ENCODE measurements at regions not wholly inside any gene's neighbourhood (a gene's known extent, or its start where the extent isn't known, plus 50 kb on each side); places are given as distances from the start of the nearest gene placed in this dataset.

DNA sequence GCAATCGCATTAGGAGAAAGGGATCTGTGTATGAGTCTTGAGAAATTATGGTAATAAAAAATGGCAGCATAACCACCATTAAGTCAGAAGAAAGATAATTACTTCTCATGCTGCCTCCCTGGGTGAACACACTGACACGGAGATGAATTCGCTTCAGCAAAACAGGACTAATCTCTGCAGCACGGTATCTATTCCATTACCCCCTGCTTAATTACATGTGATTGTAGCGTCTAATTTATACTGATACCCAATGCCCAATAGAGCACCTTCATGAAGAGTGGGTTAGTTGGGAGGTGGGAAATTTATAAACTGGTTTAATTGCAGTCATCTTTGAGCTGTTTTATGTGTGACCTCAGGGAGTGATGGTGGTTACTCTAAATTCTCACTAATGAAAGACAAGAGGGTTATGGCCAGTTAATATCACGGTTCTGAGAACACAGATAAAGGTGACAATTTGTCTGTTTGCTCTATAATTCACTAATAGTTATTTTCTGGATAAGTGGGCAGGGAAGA, 476.2 kb upstream of the SULF2 start:
- DNase-seq, result no peak

DNA sequence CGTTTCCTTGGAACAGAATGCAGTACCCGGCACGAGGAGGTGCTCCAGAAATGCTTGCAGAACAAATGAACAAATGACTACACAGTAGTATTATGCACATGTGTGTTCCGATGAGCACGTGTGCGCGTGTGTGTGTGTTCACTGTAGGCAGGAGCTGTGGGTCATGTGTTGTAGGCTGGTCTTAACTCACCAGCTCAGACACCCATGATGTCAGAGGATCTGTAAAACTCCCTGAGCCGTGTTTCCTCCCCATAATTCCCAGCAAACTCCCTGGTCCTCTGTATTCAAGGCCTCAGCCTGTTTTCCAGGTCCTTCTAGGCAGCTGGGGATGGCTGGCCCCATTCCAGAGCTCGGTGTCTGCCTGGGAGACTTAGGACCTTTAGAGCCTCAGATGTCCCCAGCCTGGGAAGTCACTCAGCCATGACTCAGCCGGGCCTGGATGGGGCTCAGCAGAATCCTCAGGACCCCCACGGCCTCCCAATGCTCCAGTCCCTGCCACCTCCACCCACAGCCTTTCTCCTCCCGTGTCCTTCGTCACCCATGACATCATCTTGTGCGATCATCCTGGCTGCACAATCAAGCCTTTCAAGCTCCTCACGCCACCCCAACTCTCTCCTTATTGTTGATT, 475.0 kb upstream of the SULF2 start:
- no peak for DNase-seq

DNA sequence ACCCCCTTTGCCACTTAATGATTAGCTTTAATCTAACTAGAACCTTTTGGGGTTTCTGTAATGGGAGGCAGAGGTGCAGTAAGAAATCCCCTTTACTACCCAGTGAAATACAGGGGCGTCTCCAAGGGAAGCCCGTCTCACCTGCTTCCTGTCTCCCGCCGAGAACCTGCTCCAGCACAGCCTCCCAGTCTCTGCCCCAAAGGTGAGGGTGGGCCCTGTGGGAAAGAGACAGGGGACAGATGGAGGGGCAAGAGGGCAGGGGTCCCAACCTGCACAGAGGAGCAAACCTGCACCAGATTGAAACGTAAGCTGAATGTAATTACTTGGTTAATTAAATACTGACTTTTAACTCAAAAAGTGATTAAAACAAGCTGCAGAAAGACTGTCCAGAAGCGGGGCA, 474.2 kb upstream of the SULF2 start:
- no peak for DNase-seq

DNA sequence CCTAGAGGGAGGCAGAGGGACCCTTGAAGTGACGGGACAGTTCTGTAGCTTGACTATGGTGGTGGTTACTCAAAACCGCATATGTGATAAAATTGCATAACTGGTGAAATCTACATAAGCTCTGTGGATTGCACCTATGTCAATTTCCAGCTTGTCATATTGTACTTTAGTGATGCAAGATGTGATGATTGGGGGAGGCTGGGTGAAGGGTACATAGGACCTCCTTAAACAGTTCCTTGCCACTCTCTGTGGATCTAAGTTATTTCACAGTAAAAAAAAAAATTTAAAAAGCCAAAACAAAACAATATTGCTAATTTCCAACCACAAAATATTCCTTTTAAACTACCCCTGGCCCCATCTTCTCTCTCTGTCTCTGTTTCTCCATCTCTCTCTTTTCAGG, 472.6 kb upstream of the SULF2 start:
- DNase-seq, result no peak

DNA sequence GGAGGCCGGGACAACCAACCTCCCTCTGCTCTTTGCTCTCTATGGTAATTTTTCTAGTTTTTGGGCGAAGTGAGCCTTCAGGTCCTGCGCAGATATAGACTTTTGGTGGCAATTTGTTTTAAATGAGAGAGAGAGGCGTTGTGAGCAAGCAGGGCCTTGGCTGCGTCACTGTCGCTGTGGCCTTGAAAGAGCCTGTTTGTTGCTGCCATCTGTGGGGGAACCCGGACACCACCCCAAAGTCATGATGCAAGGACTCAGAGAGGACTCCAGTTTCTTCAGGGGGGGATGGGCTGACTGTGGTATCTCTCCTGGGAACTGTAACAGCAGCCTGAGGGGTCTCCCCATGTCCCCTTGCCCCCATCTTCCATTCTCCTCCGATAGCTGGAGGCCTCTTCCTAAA, 462.7 kb upstream of the SULF2 start:
- DNase-seq, result no peak

DNA sequence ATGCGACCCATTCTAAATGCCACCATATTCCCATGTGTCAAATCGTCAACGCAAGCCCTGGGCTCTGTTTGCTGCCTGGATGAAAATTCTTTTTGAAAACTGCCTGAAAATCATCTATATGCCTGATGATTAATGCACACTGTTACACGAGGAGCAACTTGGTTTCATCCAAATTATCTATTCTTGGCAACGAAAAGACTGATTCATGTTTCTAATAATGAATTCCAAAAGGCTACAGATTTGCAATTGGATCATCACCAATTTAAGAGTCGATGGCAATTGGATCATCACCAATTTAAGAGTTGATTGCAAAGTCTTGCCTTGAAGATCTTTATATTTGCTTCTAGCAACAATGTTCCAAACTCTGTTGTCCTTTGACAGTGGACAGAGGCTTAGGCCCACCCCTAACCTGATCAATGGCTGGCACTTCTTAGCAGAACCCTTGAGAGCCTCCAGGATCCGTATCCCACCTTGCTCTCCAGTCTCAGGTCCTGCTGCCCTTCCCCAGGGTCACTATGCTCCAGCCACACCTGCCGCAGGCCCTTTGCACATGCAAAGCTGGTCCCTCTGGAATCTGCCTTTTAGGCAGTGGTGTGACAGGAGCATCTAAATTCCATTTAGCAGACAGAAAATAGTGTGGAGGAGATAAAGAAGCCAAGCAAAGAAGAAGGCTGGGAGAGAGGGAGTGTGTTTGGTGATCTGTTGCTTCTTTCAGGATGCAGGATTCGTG, 460.9 kb upstream of the SULF2 start:
- no peak for DNase-seq

DNA sequence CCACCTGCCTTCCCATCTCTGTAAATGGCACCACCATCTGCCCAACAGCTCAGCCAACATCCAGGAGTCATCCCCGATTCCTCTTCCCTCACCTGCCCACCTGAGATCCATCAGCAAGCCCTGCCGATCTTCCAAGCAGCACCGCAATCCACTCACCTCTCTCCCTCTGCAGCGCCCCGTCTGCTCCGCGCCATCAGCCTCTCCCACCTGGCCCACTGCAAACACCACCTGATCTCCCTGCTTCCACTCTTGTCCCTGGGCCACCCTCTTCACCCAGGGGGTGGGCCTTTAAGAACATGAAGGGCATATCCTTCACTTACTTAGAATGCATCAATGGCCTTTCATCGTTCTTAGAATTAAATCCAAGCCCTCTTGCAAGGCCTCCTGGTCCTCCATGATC, 457.3 kb upstream of the SULF2 start:
- no peak for DNase-seq

DNA sequence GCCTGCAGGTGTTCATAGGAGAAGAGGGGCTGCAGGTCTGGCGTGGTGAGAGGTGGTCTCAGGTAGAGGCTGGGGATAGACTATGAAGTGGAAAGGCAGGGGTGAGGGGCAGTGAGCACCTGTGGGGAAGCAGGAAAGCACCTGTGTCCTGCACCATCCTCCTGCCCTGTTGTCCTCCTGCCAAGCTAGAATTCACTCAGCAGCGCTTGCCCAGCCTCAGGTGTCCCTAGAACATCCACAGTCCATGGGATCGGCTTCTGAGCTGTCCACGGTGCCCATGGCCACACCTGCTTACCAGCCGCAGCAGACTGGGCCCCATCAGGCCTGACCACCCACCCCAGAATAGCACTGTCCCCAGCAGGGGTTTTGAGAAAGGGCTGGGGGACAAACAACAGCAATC, 456.2 kb upstream of the SULF2 start:
- no peak for DNase-seq

DNA sequence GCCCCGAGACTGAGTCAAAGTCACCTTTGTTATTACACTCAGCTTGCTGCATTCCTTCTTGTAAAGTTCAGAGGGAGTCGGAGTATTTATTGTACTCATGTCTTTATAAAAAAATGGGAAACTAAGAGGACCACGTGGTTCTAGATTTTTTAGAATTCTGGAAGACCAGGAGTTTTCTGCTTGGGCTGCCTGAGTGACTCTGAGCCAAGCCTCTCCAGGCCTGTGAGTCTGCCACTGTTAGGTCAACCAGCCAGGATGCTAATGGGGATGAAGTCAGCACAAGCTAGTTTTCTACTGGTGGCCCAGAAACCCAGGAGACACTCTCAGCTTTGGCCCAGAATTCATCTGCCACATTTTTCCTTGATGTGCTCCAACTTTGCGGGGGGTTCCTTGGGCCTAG, 453.5 kb upstream of the SULF2 start:
- DNase-seq, result no peak

DNA sequence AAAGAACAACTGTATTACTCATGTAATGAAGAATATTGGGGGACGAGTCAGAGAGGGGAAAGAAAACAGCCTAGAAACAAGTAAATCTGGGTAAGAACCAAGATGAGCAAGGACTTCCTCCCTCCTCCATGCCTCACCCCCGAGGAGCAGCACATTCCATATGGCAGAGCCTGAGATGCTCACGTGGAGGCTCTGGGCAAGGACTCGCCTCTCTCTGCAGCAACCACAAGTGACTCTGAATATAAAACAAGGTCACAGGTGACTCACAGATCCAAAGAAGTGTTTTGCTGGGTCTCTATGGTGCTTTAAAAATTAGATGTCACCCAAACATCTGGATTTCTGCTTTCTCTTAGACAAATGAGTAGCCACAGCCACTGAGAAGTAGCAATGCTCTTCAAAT, 453.0 kb upstream of the SULF2 start:
- no peak for DNase-seq

DNA sequence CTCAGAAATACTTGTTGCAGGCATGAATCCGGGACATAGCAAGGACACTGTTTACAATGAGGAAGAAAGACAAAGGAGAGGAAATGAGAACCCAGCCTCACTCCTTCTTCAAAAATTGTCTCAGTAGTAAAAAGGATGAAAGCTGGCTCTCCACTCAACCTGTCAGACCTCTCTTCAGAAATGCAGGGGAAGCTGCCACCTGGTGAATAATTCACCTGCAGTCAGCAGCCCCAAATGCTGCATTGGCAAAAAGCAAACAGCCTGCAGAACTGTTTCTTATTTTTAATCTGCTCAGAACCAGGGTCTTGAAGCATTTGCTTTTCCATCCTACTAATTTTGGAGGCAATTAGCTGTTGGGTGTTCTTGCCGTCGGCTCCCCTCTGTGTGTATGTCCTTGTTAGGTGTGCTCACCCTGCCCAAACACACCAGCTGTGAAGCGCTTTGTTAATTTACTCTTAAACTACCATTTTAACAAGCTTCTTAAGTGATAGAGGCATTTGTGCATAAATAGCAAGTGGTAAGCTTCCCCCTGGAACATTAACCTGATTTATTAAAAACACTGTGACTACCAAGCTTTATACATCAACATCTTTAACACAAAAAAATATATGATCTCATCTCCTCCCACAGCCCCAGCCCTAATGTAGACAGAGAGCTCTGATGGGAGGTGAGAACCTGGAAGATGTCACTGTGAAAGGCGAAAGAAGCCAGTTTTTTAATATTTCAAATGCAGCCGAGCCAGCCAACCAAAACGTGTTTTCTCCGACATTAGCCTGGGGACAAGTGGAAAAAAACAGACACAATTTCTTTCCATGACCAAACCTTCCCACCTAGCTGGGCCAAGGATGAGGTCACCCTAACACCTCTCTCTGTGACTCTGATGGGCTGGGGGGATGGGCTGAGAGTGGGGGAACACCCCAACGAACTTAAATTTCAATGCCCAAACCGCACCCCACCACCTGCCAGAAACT, 451.0 kb upstream of the SULF2 start:
- no peak for DNase-seq

DNA sequence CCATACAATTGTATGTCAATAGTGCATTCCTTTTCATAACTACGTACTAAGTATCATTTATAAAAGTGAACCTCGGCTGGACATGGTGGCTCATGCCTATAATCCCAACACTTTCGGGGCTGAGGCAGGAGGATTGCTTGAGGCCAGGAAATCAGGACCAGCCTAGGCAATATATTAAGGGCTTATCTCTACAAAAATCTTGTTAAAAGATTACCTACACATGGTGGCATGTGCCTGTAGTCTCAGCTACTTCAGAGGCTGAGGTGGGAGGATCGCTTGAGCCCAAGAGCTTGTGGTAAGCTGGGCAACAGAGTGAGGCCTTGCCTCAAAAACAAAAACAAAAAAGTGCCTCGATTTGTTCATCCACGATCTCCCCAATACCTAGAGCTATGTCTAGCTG, 449.7 kb upstream of the SULF2 start:
- DNase-seq, result no peak

DNA sequence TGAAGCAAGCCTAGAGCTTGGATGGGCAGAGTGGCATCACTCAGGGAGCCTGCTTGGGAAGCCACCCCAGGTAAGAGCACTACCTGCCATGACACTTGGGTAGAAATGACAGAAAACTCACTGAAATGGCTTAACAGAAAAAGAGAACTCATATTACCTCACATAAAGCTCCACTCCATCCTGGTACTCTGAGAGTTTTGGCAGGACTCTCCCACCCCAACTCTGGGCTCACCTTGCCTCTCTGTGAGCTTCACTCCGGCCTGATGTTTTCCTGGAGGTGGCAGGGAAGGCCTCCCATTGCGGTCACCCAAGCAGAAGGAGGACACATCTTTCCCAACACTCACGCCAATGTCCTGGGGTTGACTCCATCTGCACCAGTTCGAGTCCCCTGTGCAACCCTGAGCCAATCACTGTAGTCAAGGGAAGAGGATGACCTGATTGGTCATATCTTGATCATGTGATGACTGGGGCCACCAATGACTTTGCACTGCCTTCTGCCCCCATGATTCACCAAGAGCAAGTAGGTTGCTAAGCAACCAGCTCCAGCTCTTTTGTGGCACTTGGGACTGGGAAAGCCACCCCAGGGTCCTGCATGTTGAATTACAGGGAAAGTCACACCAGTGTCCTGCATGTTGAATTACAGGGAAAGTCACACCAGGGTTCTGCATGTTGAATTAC, 446.1 kb upstream of the SULF2 start:
- no peak for DNase-seq

DNA sequence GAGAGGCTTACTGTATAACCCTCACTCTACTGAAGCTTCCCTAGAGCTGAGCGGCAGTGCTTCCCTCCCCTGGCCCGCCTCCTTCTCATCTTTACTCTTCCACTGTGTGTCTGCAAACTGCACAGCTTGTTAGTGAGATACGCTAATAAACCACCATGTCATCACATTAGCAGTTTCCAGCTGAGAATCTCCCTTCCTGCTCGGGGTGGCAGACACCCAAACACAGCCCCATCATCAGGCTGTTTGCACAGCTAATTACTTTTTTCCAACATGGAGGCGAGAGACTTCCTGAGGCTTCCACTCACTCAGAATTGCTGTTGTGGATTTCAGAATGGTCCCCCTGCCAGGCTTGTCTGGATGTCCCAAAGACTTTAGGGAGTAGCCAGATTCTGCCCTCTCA, 444.9 kb upstream of the SULF2 start:
- no peak for DNase-seq

DNA sequence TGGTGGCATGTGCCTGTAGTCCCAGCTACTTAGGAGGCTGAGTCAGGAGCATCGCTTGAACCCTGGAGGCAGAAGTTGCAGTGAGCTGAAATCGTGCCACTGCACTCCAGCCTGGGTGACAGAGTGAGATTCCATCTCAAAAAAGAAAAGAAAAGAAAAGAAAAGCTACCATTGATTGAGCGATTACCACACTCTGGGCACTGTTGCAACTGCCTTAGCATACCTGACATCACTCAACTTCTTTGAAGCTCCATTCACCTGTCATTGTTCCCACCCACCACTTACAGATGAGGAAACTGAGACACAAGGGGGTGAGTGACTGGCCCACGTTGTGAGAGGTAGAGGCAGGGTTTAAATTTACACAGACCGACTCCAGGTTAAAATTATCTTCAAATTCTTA, 442.1 kb upstream of the SULF2 start:
- DNase-seq, result no peak

DNA sequence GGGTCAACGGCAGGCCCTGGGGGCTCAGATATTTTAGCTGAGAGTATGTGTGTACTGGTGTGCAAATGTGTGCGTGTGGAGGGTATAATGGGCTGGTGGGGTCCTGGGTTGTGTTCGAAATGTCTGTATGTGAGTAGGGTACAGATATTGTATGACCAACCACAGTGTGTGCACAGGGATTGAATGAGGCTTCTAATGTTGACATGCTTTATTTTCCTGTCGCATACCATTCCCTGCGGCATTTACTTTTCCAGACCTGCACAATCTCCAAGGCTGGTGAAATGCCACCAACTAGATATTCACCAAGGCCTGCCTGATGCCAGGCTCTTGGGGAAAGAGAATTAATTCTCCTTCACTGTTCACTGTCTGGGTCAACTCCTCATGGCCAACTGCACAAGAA, 441.4 kb upstream of the SULF2 start:
- DNase-seq, result no peak

DNA sequence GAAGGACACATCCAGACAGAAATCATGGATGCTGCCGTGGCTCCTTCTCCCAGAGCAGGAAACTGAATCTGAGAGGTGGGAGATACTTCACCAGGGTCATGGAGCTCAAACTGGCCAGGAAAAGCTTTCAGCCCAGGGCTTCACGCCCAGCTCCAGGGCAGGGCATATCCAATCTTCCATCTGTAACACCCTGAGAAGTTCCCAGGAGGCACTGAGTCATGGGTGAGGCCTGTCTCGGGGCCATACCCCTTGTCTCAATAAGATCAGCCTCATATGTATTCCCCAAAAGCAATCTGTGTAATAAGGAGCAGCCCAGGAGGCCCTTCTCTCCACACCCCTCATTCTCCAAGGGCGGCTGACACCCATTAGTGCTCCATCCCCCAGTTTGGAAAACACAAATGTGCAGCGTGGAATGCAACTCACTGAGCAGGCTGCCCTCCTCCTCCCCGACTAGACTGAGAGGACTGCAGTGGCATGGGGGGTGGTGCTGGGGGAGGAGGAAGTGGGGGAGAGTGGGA, 439.3 kb upstream of the SULF2 start:
- DNase-seq, result no peak

DNA sequence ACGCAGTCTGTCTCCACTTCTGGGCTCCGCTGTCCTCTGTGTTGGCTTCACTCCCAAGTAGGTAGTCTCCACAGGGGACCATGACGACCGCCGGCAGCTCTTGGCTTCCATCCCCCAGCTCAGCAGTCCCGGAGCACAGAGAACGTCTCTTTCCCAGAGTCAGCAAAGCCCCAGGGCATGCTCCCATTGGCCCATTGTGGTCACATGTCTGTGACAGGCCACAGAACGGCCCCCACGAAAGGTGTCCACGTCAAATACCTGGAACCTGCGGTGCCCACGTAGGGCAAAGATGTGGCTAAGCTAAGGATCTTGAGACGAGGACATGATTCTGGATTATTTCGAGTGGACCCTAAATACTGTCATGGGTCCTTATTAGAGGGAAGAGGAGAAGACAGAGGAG, 438.4 kb upstream of the SULF2 start:
- no peak for DNase-seq

DNA sequence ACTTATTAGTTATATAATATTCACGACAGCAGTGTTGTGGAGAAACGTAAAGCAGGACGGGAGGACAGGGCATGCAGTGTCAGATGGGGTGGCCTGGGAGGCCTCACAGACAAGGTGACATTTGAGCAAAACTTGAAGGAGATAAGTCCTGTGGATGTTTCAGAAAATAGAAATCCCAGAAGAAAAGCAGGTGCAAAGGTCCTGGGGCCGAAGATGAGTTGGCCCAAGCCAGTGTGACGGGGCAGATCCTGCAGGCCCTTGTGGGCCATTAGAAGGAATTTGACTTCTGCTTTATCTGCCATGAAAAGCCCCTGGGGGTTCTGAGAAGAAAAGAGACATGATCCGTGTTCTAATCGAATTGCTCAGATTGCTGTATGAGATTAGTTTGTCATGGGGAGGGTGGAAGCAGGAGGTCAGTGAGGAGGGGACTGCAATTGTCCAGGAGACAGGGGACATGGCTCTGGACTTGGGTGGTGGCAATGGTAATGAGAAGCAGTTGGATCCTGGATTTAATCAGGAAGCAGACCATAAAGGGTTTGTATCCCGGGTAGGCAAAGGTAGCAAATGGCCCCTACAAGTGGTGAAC, 437.4 kb upstream of the SULF2 start:
- no peak for DNase-seq

DNA sequence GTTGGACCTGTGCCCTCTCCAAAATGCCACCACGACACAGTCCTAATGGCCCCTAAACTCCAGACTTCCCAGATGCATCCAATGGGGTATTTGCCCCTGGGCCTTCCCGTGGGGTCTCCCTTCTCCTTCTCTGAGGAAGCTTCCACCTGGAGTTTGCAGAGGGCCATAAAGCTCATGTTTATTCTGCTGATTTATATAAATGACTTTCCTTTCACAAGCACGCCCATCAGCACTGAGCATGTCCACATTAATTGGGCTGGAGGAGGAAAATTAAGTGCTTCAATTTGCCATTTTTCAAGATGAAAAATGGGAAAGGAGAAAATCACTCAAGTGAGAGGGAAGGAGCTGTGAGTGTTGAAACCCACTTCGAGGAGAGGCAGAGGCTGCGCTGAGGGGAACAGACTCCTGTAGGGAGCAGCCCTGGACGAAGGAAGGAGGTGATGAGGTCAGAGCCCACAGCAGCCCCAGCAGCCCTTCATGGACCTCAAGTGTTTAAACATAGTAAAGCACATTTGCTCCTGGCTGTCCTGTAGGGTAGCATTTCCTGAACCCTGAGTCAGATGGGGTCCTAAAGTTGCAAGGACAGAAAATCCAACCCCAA, 434.9 kb upstream of the SULF2 start:
- no peak for DNase-seq

DNA sequence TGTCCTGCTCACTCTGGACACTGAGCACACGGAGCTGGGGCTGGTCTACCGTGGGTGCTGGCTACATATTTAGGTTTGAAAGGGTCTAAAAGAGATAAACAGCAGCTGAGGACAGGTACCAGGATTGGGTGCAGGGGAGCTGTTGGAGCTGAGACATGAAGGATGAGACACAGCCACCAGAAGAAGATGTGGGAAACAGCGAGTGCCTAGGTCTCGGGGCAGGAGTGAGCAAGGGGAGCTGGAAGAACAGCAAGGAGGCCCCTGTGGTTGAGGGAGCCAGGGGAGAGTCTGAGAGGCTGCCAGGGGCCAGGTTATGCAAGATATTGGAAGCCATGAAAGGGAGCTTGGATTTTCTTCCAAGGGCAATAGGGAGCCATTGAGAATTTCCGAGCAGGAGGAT, 434.0 kb upstream of the SULF2 start:
- no peak for DNase-seq

DNA sequence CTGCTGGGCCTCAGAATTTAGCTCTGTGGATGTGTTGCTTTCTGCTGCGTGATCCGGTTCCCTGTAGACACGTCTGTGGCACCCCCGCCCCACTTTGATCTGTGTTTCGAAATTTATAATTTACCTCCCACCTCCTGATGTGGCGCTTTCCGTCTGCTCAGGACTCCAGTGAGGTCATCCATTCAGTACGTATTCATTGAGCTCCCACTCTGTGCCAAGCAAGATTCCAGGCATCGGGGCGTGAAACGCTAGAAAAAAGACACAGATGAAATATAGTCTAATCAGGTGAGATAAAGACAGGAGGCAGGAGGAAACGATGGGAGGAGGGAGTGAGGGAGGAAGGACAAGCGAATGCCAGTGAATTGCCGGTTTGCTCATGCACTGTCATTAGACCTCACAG, 431.9 kb upstream of the SULF2 start:
- no peak for DNase-seq
